ENCODE measurements at regions not wholly inside any gene's neighbourhood (a gene's known extent, or its start where the extent isn't known, plus 50 kb on each side); places are given as distances from the start of the nearest gene placed in this dataset.

GRCh38 chr16:6027733-6028132, 930.1 kb upstream of the EEF2KMT start:
- ChIA-PET CTCF (no interaction called here), POLR2A (ENCODE audit: low non-redundant PET) (no interaction called here)
- H3K27ac ChIP-seq = no peak overlapping the region
- no peak for TF ChIP-seq CTCF (conservative IDR thresholded peaks at IDR 0.05; ENCODE audit: low read depth)
- no peak for DNase-seq (ENCODE audit: low spot score)

GRCh38 chr16:6023449-6023848, 925.9 kb upstream of the EEF2KMT start:
- ChIA-PET CTCF (no interaction called here), POLR2A (ENCODE audit: low non-redundant PET) (no interaction called here)
- no peak for TF ChIP-seq CTCF (conservative IDR thresholded peaks at IDR 0.05; ENCODE audit: low read depth)
- H3K27ac ChIP-seq = no peak overlapping the region
- DNase-seq (ENCODE audit: low spot score) = no peak

- POLR2A ChIA-PET (ENCODE audit: low non-redundant PET) = no interaction called here
- CTCF ChIA-PET = no interaction called here
- TF ChIP-seq CTCF (conservative IDR thresholded peaks at IDR 0.05; ENCODE audit: low read depth) = no peak
- DNase-seq (ENCODE audit: low spot score) = no peak
- no peak overlapping the region for H3K27ac ChIP-seq
These were observed 923.8 kb upstream of the EEF2KMT start for GRCh38 chr16:6021276-6021943.

GRCh38 chr16:6020162-6020985, 922.8 kb upstream of the EEF2KMT start:
- ChIA-PET POLR2A (ENCODE audit: low non-redundant PET) (no interaction called here), CTCF (no interaction called here)
- no peak overlapping the region for H3K27ac ChIP-seq
- TF ChIP-seq CTCF (conservative IDR thresholded peaks at IDR 0.05; ENCODE audit: low read depth) = no peak
- DNase-seq (ENCODE audit: low spot score) = no peak

- H3K27ac ChIP-seq = no peak overlapping the region
- POLR2A ChIA-PET (ENCODE audit: low non-redundant PET) = no interaction called here
- DNase-seq (ENCODE audit: low spot score) = no peak
- TF ChIP-seq CTCF (conservative IDR thresholded peaks at IDR 0.05; ENCODE audit: low read depth) = no peak
- CTCF ChIA-PET = no interaction called here
These were observed 921.9 kb upstream of the EEF2KMT start for GRCh38 chr16:6019490-6019991.

- DNase-seq (ENCODE audit: low spot score) = no peak
- POLR2A ChIA-PET (ENCODE audit: low non-redundant PET) = no interaction called here
- CTCF ChIA-PET = no interaction called here
These were observed 921.4 kb upstream of the EEF2KMT start for GRCh38 chr16:6018848-6019489.

More at GRCh38 chr16:6018848-6019489, 921.4 kb upstream of the EEF2KMT start:
- no peak for TF ChIP-seq CTCF (conservative IDR thresholded peaks at IDR 0.05; ENCODE audit: low read depth)
- no peak overlapping the region for H3K27ac ChIP-seq

Measured in RWPE1 (cell line).